ENCODE measurements at regions not wholly inside any gene's neighbourhood (a gene's known extent, or its start where the extent isn't known, plus 50 kb on each side); places are given as distances from the start of the nearest gene placed in this dataset.

DNA sequence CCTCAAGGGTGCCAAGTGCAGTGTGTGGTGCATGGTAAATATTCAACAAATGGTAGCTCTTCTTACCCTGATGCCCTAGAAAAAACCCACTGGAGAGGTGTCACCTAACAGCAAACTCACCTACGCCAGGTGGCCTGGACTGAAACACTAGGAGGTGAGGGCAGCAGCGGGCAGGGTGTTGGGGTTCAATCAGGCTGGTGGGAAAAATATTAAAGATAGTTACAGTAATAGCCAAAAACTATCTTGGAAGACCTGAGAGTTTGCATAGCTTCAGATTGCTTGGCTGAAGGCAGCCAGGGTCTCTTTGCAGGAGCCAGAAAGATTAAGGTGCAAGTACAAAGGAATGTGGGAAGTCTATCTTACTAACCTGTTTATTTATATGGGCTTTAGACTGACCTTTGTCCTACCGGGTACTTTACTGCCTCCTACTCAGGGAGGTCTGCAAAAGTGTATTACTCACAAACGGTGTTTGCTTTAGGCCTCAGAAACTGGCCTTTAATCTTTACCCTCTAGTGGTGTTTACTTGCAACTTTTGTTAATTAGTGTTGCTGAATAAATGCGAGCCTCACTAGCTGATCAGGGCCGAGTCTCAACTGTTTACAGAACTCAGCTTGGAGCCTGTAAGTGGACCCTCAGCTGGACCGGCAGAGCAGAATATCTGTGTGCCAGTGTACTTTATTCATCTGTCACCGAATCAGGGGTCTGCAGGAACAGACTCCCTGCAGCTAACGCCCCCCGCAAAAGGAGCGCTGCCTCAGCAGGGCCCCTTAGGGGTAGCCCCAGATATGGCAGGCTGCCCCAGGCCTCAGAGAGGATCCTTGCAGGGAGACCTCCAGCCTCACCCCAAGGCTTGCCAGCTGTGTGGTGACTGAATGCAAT lies 63.9 kb downstream of the SYF2 start (continued):
- TF ChIP-seq ZNF160 (CRISPR knock-in tag; IDR thresholded peaks at IDR 0.05): peak; percentile 67; the same call in 1 of the 2 replicates
- peak; percentile 76 for TF ChIP-seq MED8 (CRISPR knock-in tag; IDR thresholded peaks at IDR 0.05; ENCODE audit: insufficient replicate concordance)
- TF ChIP-seq ZNF274 (CRISPR knock-in tag; IDR thresholded peaks at IDR 0.05): 0 out of 2 replicates have a peak, but pooled peaks have one; percentile 21
- peak; percentile 60 for TF ChIP-seq ZFY (CRISPR knock-in tag; IDR thresholded peaks at IDR 0.05)
- no peak; the same call in 1 of the 2 replicates for TF ChIP-seq ZNF230 (CRISPR knock-in tag; IDR thresholded peaks at IDR 0.05)
- TF ChIP-seq HOXA7 (CRISPR knock-in tag; IDR thresholded peaks at IDR 0.05): no peak
- peak; percentile 65; the same call in 1 of the 2 replicates for TF ChIP-seq JUND (CRISPR knock-in tag; IDR thresholded peaks at IDR 0.05)
- TF ChIP-seq RBAK (CRISPR knock-in tag; IDR thresholded peaks at IDR 0.05): no peak
- peak; percentile 70 for TF ChIP-seq NR2C2 (CRISPR knock-in tag; IDR thresholded peaks at IDR 0.05; ENCODE audit: borderline replicate concordance)
- TF ChIP-seq PAXIP1 (CRISPR knock-in tag; conservative IDR thresholded peaks at IDR 0.05): peak; percentile 100
- no peak for TF ChIP-seq ZNF577 (CRISPR knock-in tag; IDR thresholded peaks at IDR 0.05; ENCODE audit: borderline replicate concordance, low read depth)
- 0 out of 2 replicates have a peak, but pooled peaks have one; percentile 33 for TF ChIP-seq KLF12 (CRISPR knock-in tag; IDR thresholded peaks at IDR 0.05; ENCODE audit: borderline replicate concordance)
- no peak for TF ChIP-seq ZBTB21 (CRISPR knock-in tag; IDR thresholded peaks at IDR 0.05)
- TF ChIP-seq PPARG (CRISPR knock-in tag; conservative IDR thresholded peaks at IDR 0.05): peak; percentile 97
- TF ChIP-seq SRSF9 (IDR thresholded peaks at IDR 0.05; ENCODE audit: borderline replicate concordance, insufficient read depth, low read depth, low read length, poor library complexity, severe bottlenecking): no peak
- TF ChIP-seq, protein P1, sequence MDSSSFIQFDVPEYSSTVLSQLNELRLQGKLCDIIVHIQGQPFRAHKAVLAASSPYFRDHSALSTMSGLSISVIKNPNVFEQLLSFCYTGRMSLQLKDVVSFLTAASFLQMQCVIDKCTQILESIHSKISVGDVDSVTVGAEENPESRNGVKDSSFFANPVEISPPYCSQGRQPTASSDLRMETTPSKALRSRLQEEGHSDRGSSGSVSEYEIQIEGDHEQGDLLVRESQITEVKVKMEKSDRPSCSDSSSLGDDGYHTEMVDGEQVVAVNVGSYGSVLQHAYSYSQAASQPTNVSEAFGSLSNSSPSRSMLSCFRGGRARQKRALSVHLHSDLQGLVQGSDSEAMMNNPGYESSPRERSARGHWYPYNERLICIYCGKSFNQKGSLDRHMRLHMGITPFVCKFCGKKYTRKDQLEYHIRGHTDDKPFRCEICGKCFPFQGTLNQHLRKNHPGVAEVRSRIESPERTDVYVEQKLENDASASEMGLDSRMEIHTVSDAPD (CRISPR knock-in tag; IDR thresholded peaks at IDR 0.05): peak; percentile 46; the same call in 1 of the 2 replicates
- TF ChIP-seq DZIP1 (CRISPR knock-in tag; IDR thresholded peaks at IDR 0.05): 0 out of 2 replicates have a peak, but pooled peaks have one; percentile 46
- TF ChIP-seq SIN3A (IDR thresholded peaks at IDR 0.05; ENCODE audit: borderline replicate concordance, low read depth, low read length): no peak
- 0 out of 2 replicates have a peak, but pooled peaks have one; percentile 23 for TF ChIP-seq ZNF263 (CRISPR knock-in tag; IDR thresholded peaks at IDR 0.05)
- TF ChIP-seq ZBTB20 (CRISPR knock-in tag; IDR thresholded peaks at IDR 0.05; ENCODE audit: borderline replicate concordance, low read depth): peak; percentile 59; the same call in 1 of the 2 replicates
- no peak; the same call in 1 of the 2 replicates for TF ChIP-seq ZNF549 (CRISPR knock-in tag; IDR thresholded peaks at IDR 0.05)
- TF ChIP-seq NR1H2 (CRISPR knock-in tag; IDR thresholded peaks at IDR 0.05; ENCODE audit: borderline replicate concordance, low read depth): no peak

Measured in HepG2 (cell line).